ENCODE measurements at regions not wholly inside any gene's neighbourhood (a gene's known extent, or its start where the extent isn't known, plus 50 kb on each side); places are given as distances from the start of the nearest gene placed in this dataset.
"Not testable (repeated sequence)": the region's sequence is repeated elsewhere in the genome, so short reads cannot be mapped to it uniquely, and the experiment has no call there.

GRCh38 chr3:20451170-20451569, 265.2 kb upstream of the SGO1 start:
- no peak for DNase-seq
- Histone ChIP-seq H3K4me3 (ENCODE audit: low read depth, low read length) (no peak overlapping the region), H3K27me3 (no peaks in the 10 kb centered on the region), H3K4me1 (no peaks in the 10 kb centered on the region), H3K9me3 (no peaks in the 10 kb centered on the region), H3K36me3 (no peaks in the 10 kb centered on the region)
- TF ChIP-seq, protein P1, sequence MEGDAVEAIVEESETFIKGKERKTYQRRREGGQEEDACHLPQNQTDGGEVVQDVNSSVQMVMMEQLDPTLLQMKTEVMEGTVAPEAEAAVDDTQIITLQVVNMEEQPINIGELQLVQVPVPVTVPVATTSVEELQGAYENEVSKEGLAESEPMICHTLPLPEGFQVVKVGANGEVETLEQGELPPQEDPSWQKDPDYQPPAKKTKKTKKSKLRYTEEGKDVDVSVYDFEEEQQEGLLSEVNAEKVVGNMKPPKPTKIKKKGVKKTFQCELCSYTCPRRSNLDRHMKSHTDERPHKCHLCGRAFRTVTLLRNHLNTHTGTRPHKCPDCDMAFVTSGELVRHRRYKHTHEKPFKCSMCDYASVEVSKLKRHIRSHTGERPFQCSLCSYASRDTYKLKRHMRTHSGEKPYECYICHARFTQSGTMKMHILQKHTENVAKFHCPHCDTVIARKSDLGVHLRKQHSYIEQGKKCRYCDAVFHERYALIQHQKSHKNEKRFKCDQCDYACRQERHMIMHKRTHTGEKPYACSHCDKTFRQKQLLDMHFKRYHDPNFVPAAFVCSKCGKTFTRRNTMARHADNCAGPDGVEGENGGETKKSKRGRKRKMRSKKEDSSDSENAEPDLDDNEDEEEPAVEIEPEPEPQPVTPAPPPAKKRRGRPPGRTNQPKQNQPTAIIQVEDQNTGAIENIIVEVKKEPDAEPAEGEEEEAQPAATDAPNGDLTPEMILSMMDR (IDR thresholded peaks at IDR 0.05; ENCODE audit: low read depth, low read length) = no peak

DNA sequence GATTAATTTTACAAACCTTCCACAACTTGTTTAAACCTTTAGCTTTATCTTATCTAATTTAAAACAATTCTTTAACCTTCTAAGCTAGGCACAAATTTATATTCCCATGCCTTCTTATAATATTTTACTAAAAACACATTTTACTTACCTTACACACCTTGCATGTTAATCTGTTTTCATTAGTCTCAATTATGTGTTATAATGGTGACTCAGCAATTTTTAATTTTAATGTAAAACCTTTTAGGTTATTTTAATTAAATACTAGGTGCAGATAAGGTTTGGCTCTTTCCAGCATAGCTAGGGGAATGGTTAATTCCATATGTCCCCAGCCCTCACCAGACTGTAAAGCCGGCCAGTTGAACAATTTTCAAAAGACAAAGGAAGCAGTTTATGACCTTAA, 264.6 kb upstream of the SGO1 start:
- H3K27me3 ChIP-seq = no peaks in the 10 kb centered on the region
- TF ChIP-seq, protein P1 (IDR thresholded peaks at IDR 0.05; ENCODE audit: low read depth, low read length) = no peak
- no peaks in the 10 kb centered on the region for H3K36me3 ChIP-seq
- no peaks in the 10 kb centered on the region for H3K9me3 ChIP-seq
- DNase-seq = no peak
- H3K4me3 ChIP-seq (ENCODE audit: low read depth, low read length) = no peak overlapping the region
- H3K4me1 ChIP-seq = no peaks in the 10 kb centered on the region

DNA sequence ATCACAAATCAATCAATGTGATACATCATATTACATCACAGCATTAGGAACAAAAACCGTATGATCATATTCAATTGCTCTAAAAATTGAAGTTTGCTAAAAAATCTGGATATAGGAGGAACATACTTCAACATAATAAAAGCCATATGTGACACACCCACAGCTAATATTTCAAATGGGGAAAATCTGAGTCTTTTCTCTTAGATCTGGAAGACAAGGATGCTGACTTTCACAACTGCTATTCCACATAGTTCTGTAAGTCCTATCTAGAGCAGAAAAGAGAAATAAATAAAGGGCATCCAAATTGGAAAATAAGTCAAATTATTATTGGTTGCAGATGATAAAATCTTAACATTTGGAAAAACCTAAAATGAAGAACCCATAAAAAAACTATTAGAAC, 256.8 kb upstream of the SGO1 start:
- H3K36me3 ChIP-seq = no peaks in the 10 kb centered on the region
- TF ChIP-seq, protein P1 (IDR thresholded peaks at IDR 0.05; ENCODE audit: low read depth, low read length) = no peak
- H3K4me1 ChIP-seq = no peaks in the 10 kb centered on the region
- no peaks in the 10 kb centered on the region for H3K27me3 ChIP-seq
- no peak for DNase-seq
- H3K4me3 ChIP-seq (ENCODE audit: low read depth, low read length) = no peak overlapping the region
- no peaks in the 10 kb centered on the region for H3K9me3 ChIP-seq

GRCh38 chr3:20427268-20427667, 241.3 kb upstream of the SGO1 start:
- H3K27me3 ChIP-seq; H3K36me3 ChIP-seq; H3K9me3 ChIP-seq; H3K4me1 ChIP-seq; DNase-seq; H3K4me3 ChIP-seq (ENCODE audit: low read depth, low read length): not testable (repeated sequence)

GRCh38 chr3:20425138-20425537, 239.1 kb upstream of the SGO1 start:
- TF ChIP-seq, protein P1 (IDR thresholded peaks at IDR 0.05; ENCODE audit: low read depth, low read length) = no peak
- Histone ChIP-seq H3K9me3 (no peaks in the 10 kb centered on the region), H3K4me3 (ENCODE audit: low read depth, low read length) (no peak overlapping the region), H3K4me1 (no peaks in the 10 kb centered on the region), H3K27me3 (no peaks in the 10 kb centered on the region), H3K36me3 (no peaks in the 10 kb centered on the region)
- no peak for DNase-seq

DNA sequence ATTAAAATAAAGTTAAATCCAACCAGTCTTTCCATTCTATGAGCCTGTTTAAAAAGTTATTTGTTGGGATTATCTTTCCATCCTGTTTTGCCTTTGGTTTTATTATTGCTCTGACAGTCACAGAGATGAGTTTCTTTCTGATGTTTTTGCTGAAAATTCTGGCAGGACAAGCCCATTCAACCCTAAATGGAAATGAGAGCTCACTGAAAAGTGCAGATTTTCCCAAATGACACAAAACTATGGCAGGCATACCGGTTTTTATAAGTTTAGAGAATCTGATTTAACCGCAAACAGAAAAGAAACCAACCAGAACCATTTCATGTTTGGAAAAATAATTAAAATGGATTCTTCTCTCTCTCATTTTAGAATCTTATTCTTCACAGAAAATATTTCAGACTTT, 238.1 kb upstream of the SGO1 start:
- no peak for DNase-seq
- Histone ChIP-seq H3K36me3 (no peaks in the 10 kb centered on the region), H3K4me1 (no peaks in the 10 kb centered on the region), H3K27me3 (no peaks in the 10 kb centered on the region), H3K9me3 (no peaks in the 10 kb centered on the region), H3K4me3 (ENCODE audit: low read depth, low read length) (no peak overlapping the region)
- TF ChIP-seq, protein P1 (IDR thresholded peaks at IDR 0.05; ENCODE audit: low read depth, low read length) = no peak

DNA sequence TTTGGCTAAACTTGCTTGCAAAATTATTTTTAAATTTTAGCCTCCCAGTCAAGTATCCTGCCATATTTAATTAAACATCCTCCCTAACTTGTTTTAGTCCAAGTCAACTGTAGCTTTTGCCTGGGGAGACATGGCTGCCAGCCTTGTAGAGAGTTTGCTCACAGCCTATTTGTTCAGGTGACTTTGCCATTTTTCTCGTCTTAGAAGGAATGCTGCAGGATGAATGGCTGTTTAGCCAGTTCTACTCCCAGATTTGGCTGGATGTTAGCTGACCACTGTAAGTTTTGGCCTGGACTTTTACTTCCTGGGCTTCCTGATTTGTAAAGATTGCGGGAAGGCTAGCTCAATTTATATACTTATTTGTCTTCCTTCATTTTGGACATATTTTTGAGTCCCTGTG, 236.4 kb upstream of the SGO1 start:
- Histone ChIP-seq H3K9me3 (no peaks in the 10 kb centered on the region), H3K27me3 (no peaks in the 10 kb centered on the region), H3K4me1 (no peaks in the 10 kb centered on the region), H3K36me3 (no peaks in the 10 kb centered on the region), H3K4me3 (ENCODE audit: low read depth, low read length) (no peak overlapping the region)
- DNase-seq = no peak
- TF ChIP-seq, protein P1 (IDR thresholded peaks at IDR 0.05; ENCODE audit: low read depth, low read length) = no peak

Data from BE2C (cell line).